ENCODE measurements at regions not wholly inside any gene's neighbourhood (a gene's known extent, or its start where the extent isn't known, plus 50 kb on each side); places are given as distances from the start of the nearest gene placed in this dataset.

DNA sequence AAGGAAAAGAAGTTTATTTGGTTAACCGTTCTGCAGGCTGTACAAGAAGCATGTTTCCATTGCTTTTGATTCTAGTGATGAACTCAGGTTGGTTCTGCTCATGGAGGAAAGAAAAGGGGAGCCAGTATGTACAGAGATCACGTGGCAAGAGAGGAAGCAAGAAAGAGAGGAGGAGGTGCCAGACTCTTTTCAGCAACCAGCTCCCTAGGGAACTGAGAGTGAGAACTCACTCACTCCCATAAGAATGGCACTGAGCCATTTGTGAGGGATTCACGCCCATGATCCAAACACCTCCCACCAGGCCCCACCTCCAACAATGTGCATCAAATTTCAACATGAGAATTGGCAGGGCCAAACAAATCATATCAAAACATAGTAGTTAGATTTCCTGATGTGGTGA is 649.1 kb downstream of the EPM2A start:
- Mint-ChIP-seq H3K4me3 (no peak overlapping the region), H3K4me1 (no peaks in the 10 kb centered on the region), H3K9me3 (no peaks in the 10 kb centered on the region), H3K27ac (no peak overlapping the region), H3K27me3 (no peaks in the 10 kb centered on the region), H3K36me3 (ENCODE audit: low read depth) (no peaks in the 10 kb centered on the region)
- TF ChIP-seq, protein P1, sequence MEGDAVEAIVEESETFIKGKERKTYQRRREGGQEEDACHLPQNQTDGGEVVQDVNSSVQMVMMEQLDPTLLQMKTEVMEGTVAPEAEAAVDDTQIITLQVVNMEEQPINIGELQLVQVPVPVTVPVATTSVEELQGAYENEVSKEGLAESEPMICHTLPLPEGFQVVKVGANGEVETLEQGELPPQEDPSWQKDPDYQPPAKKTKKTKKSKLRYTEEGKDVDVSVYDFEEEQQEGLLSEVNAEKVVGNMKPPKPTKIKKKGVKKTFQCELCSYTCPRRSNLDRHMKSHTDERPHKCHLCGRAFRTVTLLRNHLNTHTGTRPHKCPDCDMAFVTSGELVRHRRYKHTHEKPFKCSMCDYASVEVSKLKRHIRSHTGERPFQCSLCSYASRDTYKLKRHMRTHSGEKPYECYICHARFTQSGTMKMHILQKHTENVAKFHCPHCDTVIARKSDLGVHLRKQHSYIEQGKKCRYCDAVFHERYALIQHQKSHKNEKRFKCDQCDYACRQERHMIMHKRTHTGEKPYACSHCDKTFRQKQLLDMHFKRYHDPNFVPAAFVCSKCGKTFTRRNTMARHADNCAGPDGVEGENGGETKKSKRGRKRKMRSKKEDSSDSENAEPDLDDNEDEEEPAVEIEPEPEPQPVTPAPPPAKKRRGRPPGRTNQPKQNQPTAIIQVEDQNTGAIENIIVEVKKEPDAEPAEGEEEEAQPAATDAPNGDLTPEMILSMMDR (IDR thresholded peaks at IDR 0.05) = no peak
- ATAC-seq (ENCODE audit: low read depth) (no peak), DNase-seq (no peak)
- intact Hi-C loops (cut with micrococcal nuclease) = no loop called here
- ChIA-PET CTCF (no interaction called here), POLR2A (no interaction called here)

DNA sequence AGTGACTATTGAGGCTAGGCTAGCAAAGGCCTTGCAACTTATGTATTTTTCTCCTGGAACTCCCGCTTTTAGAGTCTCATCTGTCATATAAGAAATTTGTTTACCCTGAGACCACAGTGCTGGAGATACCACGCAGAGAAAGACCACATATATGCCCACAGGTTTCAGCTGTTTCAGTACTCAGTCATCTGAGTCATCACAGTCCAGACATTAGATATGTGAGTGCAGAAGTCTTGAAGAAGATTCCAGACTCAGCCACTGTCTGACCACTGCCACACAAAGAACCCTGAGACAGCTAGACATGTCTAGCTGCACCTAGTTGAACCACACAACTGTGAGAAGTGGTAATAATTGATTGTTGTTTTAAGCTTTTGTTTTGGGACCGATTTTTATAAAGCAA is 648.3 kb downstream of the EPM2A start:
- ChIA-PET CTCF (no interaction called here), POLR2A (no interaction called here)
- no peaks in the 10 kb centered on the region for H3K4me1 Mint-ChIP-seq
- no peak overlapping the region for H3K4me3 Mint-ChIP-seq
- no peak for DNase-seq
- H3K9me3 Mint-ChIP-seq = no peaks in the 10 kb centered on the region
- H3K27ac Mint-ChIP-seq = no peak overlapping the region
- no peak for ATAC-seq (ENCODE audit: low read depth)
- intact Hi-C loops (cut with micrococcal nuclease) = no loop called here
- no peaks in the 10 kb centered on the region for H3K36me3 Mint-ChIP-seq (ENCODE audit: low read depth)
- TF ChIP-seq, protein P1 (IDR thresholded peaks at IDR 0.05) = no peak
- H3K27me3 Mint-ChIP-seq = no peaks in the 10 kb centered on the region

DNA sequence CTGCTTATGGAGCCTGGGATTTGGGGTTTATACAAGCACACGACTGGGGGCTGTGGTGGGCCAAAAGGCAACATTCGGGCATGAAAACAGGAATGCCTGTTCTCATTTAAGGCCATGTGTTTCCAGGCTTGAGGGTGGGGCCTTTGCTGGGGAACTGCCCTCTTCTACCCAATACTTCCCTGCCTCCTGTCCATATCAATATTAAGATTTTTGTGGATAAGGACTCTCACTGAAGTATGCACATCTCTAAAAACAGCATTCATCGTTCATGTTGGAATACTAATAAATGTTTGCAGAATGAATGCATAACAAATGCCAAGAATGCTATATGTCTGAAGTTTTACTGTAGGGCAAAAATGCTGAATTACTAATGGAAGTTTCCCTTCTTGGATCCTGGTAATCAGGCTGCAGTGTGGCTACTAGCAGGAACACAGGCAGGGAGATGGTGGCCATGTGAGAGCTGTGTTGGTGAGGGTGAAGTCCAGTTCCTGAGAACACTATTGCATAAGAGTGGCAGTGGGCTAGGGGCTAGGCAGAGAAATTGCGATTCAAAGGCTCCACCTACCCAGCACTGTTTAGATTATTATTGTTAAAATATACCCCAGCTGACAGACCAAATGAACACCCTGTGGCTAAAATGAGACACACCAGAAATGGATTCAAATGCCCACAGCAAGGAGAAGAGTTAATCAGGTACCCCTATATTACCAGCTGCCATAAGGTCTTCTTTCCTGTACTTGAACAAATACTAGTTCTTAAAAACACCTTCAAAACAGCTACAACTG is 644.3 kb downstream of the EPM2A start:
- ChIA-PET POLR2A (no interaction called here), CTCF (no interaction called here)
- H3K36me3 Mint-ChIP-seq (ENCODE audit: low read depth) = no peaks in the 10 kb centered on the region
- intact Hi-C loops (cut with micrococcal nuclease) = no loop called here
- H3K27ac Mint-ChIP-seq = no peak overlapping the region
- TF ChIP-seq, protein P1 (IDR thresholded peaks at IDR 0.05) = no peak
- H3K9me3 Mint-ChIP-seq = peaks cover 2% of the 10 kb centered on the region
- no peak overlapping the region for H3K4me3 Mint-ChIP-seq
- no peak for ATAC-seq (ENCODE audit: low read depth)
- DNase-seq = no peak
- no peaks in the 10 kb centered on the region for H3K4me1 Mint-ChIP-seq
- no peaks in the 10 kb centered on the region for H3K27me3 Mint-ChIP-seq

DNA sequence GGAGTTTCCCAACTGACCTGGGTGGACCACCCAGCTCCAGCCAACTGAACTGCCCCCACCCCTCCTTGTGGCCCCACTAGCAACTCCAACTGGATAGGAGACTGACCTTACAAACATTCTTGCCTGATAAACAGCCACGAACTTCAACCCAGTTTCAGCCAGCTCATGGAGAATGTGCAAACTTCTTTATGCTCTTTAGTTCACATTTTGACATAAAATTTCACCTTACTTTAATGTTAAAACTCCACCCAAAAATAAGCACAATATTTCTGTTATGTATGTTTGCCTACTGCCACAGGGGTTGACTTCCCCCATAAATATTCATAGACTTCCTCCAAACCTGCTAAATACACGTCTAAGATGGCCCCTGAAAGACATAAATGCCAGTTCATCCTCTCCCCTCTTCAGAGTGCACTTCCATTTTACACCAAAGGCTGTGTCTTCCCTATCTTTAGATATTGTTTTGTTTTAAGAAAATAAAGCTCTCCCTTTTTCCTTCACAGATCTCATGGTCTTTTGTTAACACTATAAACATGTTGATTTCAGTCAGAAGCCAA is 643.7 kb downstream of the EPM2A start:
- TF ChIP-seq, protein P1 (IDR thresholded peaks at IDR 0.05) = no peak
- ChIA-PET POLR2A (no interaction called here), CTCF (no interaction called here)
- Mint-ChIP-seq H3K4me1 (no peaks in the 10 kb centered on the region), H3K4me3 (no peak overlapping the region), H3K9me3 (peaks cover 3% of the 10 kb centered on the region), H3K36me3 (ENCODE audit: low read depth) (no peaks in the 10 kb centered on the region), H3K27me3 (no peaks in the 10 kb centered on the region), H3K27ac (no peak overlapping the region)
- ATAC-seq (ENCODE audit: low read depth) = no peak
- intact Hi-C loops (cut with micrococcal nuclease) = no loop called here
- DNase-seq = no peak

DNA sequence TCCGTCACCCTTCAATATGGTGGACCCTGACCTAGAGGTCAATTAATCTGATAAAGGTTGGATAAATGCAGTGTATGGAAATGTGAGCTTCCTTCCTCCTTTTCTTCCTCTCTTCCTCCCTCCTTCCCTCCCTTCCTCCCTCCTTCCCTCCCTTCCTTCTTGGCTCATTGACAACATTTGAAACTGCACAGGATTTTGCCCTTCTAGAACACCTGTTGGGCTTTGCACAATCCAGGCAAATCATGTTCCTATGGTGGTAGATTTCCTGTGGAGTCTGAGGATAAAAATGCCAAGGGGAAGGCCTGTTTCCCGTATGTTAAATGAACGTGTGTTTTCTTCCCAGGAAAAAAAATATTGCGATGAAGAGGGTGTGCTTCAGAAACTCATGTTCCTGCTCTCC is 642.8 kb downstream of the EPM2A start:
- no peak for DNase-seq
- POLR2A ChIA-PET = no interaction called here
- CTCF ChIA-PET = no interaction called here
- Mint-ChIP-seq H3K4me3 (no peak overlapping the region), H3K27me3 (no peaks in the 10 kb centered on the region), H3K9me3 (peaks cover 7% of the 10 kb centered on the region), H3K36me3 (ENCODE audit: low read depth) (no peaks in the 10 kb centered on the region), H3K27ac (no peak overlapping the region), H3K4me1 (no peaks in the 10 kb centered on the region)
- intact Hi-C loops (cut with micrococcal nuclease) = no loop called here
- no peak for ATAC-seq (ENCODE audit: low read depth)
- TF ChIP-seq, protein P1 (IDR thresholded peaks at IDR 0.05) = no peak
